ENCODE measurements at regions not wholly inside any gene's neighbourhood (a gene's known extent, or its start where the extent isn't known, plus 50 kb on each side); places are given as distances from the start of the nearest gene placed in this dataset.

DNA sequence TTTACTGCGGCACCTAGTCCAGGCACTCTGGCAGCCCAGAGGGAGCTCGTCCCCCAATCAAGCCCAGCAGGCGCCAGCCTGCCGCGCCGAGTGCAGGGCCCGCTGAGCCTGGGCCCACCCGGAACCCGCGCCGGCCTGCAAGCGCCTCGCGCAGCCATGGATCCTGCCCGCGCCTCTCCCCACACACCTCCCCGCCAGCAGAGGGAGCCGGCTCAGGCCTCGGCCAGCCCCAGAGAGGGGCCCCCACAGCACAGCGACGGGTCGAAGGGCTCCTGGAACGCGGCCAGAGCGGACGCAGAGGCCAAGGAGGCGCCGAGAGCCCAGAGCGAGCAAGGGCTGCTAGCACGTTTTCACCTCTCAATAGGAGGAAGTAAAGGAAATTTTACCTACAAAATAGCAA is 767.0 kb downstream of the MRPL39 start:
- DNase-seq: peak in 1 of 4 donors; percentile 70
- H3K4me3 ChIP-seq: no peak overlapping the region

DNA sequence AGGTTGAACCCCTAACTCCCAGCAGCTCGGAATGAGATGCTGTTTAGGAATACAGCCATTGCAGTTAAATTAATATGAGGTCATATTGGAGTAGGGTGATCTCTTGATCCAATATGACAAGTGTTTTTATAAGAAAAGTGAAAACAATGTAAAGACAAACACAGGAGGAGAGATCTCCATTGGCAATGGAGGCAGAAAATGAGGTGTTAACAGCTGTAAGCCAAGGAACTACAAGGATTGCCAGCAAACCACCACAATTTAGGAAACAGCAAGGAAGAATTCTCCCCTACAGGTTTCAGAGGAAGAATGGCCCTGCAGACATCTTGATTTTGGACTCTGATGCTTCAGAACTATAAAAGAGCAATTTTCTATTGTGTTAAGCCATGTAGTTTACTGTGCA is 774.3 kb downstream of the MRPL39 start:
- DNase-seq (peak in 1 of 4 donors; percentile 9), ATAC-seq (no peak)
- Histone ChIP-seq H3K4me1 (no peaks in the 10 kb centered on the region), H3K27me3 (no peaks in the 10 kb centered on the region), H3K36me3 (no peaks in the 10 kb centered on the region), H3K9me3 (no peaks in the 10 kb centered on the region), H3K27ac (no peak overlapping the region), H3K4me3 (no peak overlapping the region)
- intact Hi-C loops (cut with DNase I): no loop called here
- TF ChIP-seq, protein P1, sequence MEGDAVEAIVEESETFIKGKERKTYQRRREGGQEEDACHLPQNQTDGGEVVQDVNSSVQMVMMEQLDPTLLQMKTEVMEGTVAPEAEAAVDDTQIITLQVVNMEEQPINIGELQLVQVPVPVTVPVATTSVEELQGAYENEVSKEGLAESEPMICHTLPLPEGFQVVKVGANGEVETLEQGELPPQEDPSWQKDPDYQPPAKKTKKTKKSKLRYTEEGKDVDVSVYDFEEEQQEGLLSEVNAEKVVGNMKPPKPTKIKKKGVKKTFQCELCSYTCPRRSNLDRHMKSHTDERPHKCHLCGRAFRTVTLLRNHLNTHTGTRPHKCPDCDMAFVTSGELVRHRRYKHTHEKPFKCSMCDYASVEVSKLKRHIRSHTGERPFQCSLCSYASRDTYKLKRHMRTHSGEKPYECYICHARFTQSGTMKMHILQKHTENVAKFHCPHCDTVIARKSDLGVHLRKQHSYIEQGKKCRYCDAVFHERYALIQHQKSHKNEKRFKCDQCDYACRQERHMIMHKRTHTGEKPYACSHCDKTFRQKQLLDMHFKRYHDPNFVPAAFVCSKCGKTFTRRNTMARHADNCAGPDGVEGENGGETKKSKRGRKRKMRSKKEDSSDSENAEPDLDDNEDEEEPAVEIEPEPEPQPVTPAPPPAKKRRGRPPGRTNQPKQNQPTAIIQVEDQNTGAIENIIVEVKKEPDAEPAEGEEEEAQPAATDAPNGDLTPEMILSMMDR (IDR thresholded peaks at IDR 0.05): no peak

More for the DNA sequence above, 767.0 kb downstream of the MRPL39 start:
- TF ChIP-seq, protein P1 (IDR thresholded peaks at IDR 0.05): no peak
- H3K27ac ChIP-seq: no peak overlapping the region
- no peaks in the 10 kb centered on the region for H3K36me3 ChIP-seq
- H3K4me1 ChIP-seq: no peaks in the 10 kb centered on the region
- H3K27me3 ChIP-seq: no peaks in the 10 kb centered on the region
- ATAC-seq: no peak
- intact Hi-C loops (cut with DNase I): no loop called here
- peaks cover 0 to 23% of the 10 kb centered on the region in 2 donors for H3K9me3 ChIP-seq

DNA sequence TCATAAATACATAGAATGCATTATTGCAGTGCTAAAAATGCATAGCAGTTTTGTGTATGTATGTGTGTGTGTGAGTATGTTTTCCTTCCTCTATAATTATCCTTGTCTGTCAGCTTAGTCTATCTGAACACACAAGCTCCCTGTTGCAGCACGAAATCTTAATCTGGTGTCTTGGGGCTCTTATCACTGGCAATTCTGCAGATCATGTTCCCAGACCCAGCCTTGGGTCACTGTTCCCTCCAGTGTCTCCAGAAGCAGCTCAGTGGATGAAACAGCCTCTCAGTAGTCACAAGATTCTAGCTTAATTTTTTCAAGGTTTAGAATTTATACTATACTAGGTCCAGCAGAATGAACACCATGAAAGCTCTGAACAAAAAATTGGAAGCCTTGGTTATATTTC is 777.9 kb downstream of the MRPL39 start:
- no peak overlapping the region for H3K4me3 ChIP-seq
- no peak overlapping the region for H3K27ac ChIP-seq
- intact Hi-C loops (cut with DNase I): no loop called here
- no peaks in the 10 kb centered on the region for H3K4me1 ChIP-seq
- no peaks in the 10 kb centered on the region for H3K9me3 ChIP-seq
- no peaks in the 10 kb centered on the region for H3K27me3 ChIP-seq
- TF ChIP-seq, protein P1 (IDR thresholded peaks at IDR 0.05): no peak
- ATAC-seq (no peak), DNase-seq (no peak)
- no peaks in the 10 kb centered on the region for H3K36me3 ChIP-seq

DNA sequence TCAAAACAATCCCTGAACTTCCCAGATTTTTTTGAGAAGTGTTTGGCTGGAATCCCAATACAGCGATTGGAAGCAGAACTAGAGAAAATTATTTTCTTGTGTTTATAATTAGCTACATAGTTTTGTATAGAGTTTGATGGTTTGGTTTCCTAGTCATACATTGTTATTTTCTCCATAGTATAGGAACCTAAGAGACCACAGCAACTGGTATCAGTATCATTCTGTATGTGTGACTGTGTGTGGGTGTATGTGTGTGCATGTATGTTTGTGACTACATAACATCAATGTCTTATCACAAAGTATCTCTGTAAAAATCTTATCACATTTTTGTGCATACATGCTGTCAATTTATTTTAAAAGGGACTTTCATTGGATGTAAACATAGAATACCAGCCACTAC is 780.5 kb downstream of the MRPL39 start:
- TF ChIP-seq, protein P1 (IDR thresholded peaks at IDR 0.05): no peak
- Histone ChIP-seq H3K4me1 (no peaks in the 10 kb centered on the region), H3K27ac (no peak overlapping the region), H3K27me3 (no peaks in the 10 kb centered on the region), H3K36me3 (no peaks in the 10 kb centered on the region), H3K4me3 (no peak overlapping the region), H3K9me3 (no peaks in the 10 kb centered on the region)
- no peak for ATAC-seq
- no peak for DNase-seq
- intact Hi-C loops (cut with DNase I): no loop called here

DNA sequence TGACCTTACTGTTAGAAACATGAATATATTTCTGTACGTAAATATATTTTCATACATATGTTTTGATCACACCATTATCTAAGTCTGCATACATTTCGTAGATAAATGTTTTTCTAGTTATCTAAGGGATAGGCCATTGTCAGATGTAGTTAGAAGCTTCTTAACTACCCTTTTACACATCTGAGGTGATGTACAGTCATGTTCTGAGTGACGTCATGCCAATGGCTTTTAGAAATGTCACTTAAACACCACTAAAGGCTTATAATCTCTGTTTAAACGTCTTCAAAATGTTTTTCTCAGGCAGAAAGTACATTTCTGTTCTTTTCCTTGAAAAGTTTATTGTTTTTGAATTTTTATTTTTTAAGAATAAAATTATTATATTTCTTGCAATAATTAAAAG is 781.9 kb downstream of the MRPL39 start:
- ATAC-seq (no peak), DNase-seq (no peak)
- TF ChIP-seq, protein P1 (IDR thresholded peaks at IDR 0.05): no peak
- intact Hi-C loops (cut with DNase I): no loop called here
- Histone ChIP-seq H3K4me1 (no peaks in the 10 kb centered on the region), H3K36me3 (no peaks in the 10 kb centered on the region), H3K27ac (no peak overlapping the region), H3K27me3 (no peaks in the 10 kb centered on the region), H3K4me3 (no peak overlapping the region), H3K9me3 (no peaks in the 10 kb centered on the region)
